Endothelial cell (in vitro differentiated cells): ENCODE measurements at regions not wholly inside any gene's neighbourhood (a gene's known extent, or its start where the extent isn't known, plus 50 kb on each side); places are given as distances from the start of the nearest gene placed in this dataset.

Experiments
- DNase-seq: peaks from one replicate; pipeline ENCODE4 v3.0.0; 2021; ENCODE audit warnings: low spot score
- H3K27ac Mint-ChIP-seq: one replicate; pipeline ENCODE4 v1.8.0; 2021; ENCODE audit warnings: mixed read lengths, inconsistent platforms; ENCODE audit not compliant: unreplicated experiment
- H3K27me3 Mint-ChIP-seq: one replicate; pipeline ENCODE4 v1.8.0; 2021; ENCODE audit warnings: mild to moderate bottlenecking, moderate library complexity, mixed read lengths, inconsistent platforms; ENCODE audit not compliant: unreplicated experiment
- H3K36me3 Mint-ChIP-seq: one replicate; pipeline ENCODE4 v1.8.0; 2021; ENCODE audit warnings: mild to moderate bottlenecking, low read depth, mixed read lengths, inconsistent platforms; ENCODE audit not compliant: unreplicated experiment
- H3K4me1 Mint-ChIP-seq: one replicate; pipeline ENCODE4 v1.8.0; 2021; ENCODE audit warnings: mild to moderate bottlenecking, mixed read lengths, inconsistent platforms; ENCODE audit not compliant: unreplicated experiment
- H3K4me3 Mint-ChIP-seq: one replicate; pipeline ENCODE4 v1.8.0; 2021; ENCODE audit warnings: mild to moderate bottlenecking, mixed read lengths, inconsistent platforms; ENCODE audit not compliant: unreplicated experiment
- H3K9me3 Mint-ChIP-seq: one replicate; pipeline ENCODE4 v1.8.0; 2021; ENCODE audit warnings: mixed read lengths, inconsistent platforms; ENCODE audit not compliant: unreplicated experiment
- CTCF ChIP-seq: fragments of 200-600 bp; sonication (generic); IDR thresholded peaks from one replicate; pipeline ENCODE4 v1.5.0; 2021; ENCODE audit warnings: antibody characterized with exemption; ENCODE audit not compliant: unreplicated experiment

- no peaks in the 10 kb centered on the region for H3K27me3 Mint-ChIP-seq
- no peaks in the 10 kb centered on the region for H3K9me3 Mint-ChIP-seq
- no peak for DNase-seq
- TF ChIP-seq CTCF = no peak
- no peak overlapping the region for H3K4me3 Mint-ChIP-seq
- no peaks in the 10 kb centered on the region for H3K36me3 Mint-ChIP-seq
- peaks cover 27% of the 10 kb centered on the region for H3K4me1 Mint-ChIP-seq
- no peak overlapping the region for H3K27ac Mint-ChIP-seq
These were observed 561.9 kb upstream of the ID2 start for GRCh38 chr2:8119782-8120505.

GRCh38 chr2:8120506-8120860, 561.4 kb upstream of the ID2 start:
- peaks cover 27% of the 10 kb centered on the region for H3K4me1 Mint-ChIP-seq
- H3K9me3 Mint-ChIP-seq = no peaks in the 10 kb centered on the region
- DNase-seq = no peak
- H3K36me3 Mint-ChIP-seq = no peaks in the 10 kb centered on the region
- no peaks in the 10 kb centered on the region for H3K27me3 Mint-ChIP-seq
- no peak overlapping the region for H3K4me3 Mint-ChIP-seq
- H3K27ac Mint-ChIP-seq = no peak overlapping the region
- TF ChIP-seq CTCF = no peak

GRCh38 chr2:8121022-8121825, 560.6 kb upstream of the ID2 start:
- H3K27me3 Mint-ChIP-seq = no peaks in the 10 kb centered on the region
- H3K36me3 Mint-ChIP-seq = no peaks in the 10 kb centered on the region
- no peaks in the 10 kb centered on the region for H3K9me3 Mint-ChIP-seq
- H3K4me1 Mint-ChIP-seq = peaks cover 26% of the 10 kb centered on the region
- H3K4me3 Mint-ChIP-seq = no peak overlapping the region
- no peak for TF ChIP-seq CTCF
- no peak overlapping the region for H3K27ac Mint-ChIP-seq
- DNase-seq = no peak

GRCh38 chr2:8121826-8122513, 559.9 kb upstream of the ID2 start:
- Mint-ChIP-seq H3K36me3 (no peaks in the 10 kb centered on the region), H3K4me3 (no peak overlapping the region), H3K4me1 (peaks cover 24% of the 10 kb centered on the region), H3K27me3 (no peaks in the 10 kb centered on the region), H3K9me3 (no peaks in the 10 kb centered on the region), H3K27ac (no peak overlapping the region)
- no peak for DNase-seq
- TF ChIP-seq CTCF = no peak
